NCI-H526 (cell line): ENCODE measurements at regions not wholly inside any gene's neighbourhood (a gene's known extent, or its start where the extent isn't known, plus 50 kb on each side); places are given as distances from the start of the nearest gene placed in this dataset.

ENCODE experiments used
- DNase-seq, 2 experiments: peaks; one replicate each; lab custom pipeline; 2025; lab: John Stamatoyannopoulos, UW

DNA sequence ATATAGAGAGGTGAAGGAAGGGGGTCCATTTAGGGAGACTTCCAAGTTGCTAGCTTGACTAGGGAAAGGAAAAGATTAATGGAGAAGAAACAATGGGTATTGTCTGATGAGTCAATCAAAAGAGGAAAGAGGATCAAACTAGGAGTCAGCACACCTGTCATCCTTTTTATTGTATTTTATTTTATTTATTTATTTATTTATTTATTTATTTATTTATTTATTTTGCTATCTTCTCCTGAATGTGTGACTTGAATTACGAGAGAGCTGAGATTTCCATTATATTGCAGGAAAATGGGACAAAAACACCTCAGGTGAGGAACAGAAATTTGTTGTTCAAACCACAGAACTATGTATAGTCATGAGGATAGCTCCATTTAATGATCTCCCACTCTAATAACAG is 58.9 kb downstream of the NUDT11 start:
- DNase-seq, result no peak

DNA sequence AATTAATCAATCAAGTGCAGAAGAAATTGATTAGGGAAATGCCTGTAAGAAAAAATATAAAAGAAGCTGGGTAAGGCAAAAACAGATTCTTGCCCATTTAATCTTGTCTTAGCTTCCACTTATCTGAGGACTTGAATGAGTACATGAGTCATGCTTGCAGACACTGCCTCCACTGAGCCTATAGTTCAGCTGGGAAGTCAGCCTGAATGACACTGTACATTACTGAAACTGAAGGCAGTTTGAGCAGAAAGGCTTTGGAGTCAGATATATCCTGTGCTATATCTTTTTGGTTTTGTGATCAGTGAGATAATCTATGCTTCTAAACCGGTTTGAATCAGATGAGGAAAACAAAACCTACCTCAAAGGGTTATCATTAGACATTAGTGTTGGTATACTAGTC is 61.3 kb downstream of the NUDT11 start:
- DNase-seq, result no peak

DNA sequence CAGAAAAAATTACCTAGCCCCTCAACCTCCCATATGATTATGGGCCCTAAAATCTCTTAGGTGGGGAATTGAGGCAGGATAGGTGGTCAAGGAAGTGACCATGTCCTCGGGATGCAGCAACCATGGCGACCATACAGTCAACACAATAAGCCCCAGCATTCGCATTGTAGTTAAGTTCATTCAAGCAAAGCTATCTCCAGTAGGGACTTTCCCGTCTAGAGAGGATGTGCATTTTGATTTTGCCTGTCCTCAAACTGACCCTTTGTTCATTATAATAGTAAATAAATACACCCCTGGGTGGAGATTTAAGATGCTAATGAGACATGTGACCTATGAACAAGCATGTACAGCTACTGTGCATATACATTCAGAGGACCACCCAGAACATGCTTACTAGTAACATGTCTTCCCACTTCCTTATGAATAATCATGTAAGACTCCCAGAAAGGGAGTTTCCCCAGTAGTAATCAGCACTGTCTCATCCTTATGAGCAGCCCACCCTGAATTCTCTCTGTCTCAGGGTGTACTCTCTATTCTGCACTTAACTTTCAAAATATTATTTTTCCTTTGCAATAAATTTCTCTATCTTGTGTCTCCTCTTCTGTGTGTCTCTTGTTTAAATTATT is 74.3 kb downstream of the NUDT11 start:
- DNase-seq, result no peak

DNA sequence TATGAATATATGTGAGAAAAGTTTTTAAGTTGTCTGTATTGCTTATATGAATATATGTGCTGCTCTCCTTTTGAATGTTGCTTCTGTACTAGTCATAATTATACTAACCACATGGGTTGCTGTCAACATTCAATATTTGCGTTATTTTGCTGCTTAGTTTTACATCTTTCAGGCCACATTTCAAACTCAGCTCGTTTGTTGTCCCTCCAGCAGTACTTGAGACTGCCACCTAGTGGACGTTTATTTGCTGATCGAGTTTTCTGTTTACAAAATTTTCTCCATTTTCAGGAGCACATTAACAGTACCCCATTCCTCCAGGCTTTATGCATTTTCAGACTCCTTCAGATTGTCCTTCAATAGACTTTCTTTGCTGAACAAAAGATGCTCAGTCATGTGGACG is 75.8 kb downstream of the NUDT11 start:
- DNase-seq, result peak in 1 of 2 experiments; percentile 43

DNA sequence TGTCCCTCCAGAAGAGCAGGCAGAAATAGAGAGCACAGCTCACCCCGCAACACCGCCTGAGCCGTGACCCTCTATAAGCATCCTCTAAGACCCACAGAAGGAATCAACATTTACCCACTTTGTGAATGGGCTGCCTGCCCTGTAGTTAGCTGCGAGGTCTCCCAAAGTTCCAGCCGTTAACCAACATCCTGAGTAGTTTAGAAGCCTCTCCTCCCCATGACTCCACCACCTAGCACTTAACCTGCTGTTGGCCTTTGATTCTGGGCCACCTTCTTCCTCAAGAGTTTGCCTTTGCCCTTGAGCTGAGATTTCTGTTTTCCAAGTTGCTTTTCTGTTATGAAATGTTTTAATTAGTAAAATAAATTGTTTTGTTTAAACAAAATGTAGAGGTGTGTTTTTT is 75.8 kb downstream of the NUDT10 start:
- DNase-seq, result no peak

DNA sequence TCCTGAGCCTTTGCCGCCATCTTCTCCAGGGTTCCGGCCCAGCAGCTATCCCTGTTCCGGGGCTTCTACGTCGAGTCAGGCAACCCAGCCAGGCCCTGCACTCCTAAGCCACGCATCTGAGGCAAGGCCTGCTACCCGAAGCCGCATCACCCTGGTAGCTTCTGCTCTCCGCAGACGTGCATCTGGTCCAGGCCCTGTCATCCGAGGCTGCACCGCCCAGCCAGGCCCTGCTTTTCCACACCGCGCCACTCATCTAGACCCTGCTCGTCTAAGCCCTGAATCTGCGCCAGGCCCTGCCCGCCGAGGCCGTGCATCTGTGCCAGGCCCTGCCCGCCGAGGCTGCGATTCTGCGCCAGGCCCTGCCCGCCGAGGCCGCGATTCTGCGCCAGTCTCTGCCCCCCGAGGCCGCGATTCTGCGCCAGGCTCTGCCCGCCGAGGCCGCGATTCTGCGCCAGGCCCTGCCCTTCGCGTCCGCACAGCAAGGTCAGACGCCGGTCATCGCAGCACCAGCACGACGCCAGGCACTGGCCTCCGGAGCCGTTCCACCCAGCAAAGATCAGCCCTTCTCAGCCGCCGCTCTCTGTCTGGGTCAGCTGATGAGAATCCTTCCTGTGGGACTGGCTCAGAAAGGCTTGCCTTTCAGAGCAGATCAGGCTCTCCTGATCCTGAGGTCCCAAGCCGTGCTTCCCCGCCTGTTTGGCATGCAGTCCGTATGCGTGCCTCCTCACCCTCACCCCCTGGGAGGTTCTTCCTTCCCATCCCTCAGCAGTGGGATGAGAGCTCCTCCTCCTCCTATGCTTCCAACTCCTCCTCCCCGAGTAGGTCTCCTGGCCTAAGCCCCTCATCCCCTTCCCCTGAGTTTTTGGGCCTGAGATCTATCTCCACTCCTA is 75.1 kb downstream of the NUDT10 start:
- DNase-seq, result no peak

DNA sequence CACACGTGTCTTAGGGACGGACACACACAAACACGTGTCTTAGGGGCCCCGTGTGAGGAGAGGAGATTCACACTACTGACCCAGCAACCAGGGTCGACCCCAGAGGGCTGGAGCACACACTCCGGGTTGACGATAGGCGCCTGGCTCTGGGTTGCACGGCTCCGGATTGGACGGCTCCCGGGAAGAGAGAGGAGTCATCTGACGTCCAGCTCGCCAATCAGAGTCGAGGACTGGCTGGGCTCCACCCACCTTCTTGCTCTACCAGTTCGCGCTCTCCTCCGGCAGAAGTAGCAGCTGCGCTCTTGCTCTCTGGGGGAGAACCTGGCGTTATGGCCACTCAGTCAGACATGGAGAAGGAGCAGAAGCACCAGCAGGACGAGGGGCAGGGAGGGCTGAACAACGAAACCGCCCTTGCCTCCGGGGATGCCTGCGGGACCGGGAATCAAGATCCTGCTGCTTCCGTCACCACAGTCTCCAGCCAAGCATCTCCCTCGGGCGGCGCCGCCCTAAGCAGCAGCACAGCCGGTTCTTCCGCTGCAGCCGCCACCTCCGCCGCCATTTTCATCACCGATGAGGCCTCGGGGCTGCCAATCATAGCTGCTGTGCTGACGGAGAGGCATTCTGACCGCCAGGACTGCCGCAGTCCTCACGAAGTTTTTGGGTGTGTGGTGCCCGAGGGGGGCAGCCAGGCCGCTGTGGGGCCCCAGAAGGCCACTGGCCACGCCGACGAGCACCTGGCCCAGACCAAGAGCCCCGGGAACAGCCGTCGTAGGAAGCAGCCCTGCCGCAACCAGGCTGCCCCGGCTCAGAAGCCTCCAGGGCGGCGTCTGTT is 74.3 kb downstream of the NUDT10 start:
- no peak for DNase-seq

DNA sequence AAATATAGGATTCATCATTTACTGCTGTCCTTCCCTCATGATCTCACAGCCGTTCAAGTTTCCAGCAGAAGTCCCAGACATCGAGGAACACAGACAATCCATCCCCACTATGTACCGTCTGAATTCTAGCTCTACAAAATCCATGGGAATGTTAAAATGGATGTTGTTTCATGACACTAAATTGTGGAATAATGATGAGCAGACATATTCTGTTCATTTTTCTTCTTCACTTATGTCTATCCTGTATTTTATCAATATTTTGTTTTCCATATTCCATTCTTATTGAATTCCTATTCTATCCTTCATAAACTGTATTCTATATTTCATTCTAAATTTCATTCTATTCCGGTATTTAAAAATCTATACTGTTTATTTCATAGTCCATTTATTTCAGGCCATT is 71.8 kb downstream of the NUDT10 start:
- DNase-seq, result no peak

DNA sequence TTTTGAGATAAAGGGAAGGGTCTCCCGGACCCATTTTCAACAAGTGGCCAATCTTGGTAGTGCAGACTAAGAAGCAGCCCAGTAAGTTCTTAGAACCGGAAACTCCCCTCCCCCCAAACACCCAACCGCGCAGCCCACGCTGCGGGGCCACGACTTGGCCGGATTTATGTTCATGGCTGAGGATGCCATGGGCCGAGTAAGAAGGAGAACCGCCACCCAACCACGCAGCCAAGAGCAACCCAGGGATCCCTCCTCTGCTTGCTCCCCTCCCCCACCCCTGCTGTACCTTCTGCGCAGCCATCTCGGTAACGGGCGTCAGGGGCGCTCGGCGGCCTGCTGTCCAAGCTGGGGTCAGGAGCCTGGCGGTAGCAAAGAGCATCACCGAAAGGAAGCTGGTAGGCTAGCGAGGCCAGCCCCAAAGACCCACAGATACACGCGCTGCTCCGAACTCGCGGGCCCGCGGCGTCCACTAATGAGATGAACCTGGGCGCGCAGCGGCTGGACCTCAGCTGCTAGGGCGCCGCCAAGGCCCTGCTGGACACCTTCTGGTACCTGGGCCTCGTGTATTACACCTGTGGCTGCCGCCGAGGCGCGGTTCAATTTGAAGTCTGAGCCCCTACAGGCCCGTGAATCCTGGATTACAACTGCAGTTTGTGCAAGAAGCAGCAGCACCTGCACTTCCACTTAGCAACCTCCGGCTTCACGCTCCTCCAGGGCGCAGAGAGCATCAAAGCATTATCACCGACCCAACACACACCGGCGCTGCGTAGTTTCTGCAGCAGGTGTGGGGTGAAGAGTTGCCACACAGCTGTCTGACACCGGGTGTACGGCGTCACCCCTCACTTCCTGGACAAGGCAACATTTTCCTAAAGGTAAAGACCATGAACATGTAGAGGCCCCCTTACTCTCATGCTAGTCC is 63.4 kb downstream of the NUDT10 start:
- peak; percentile 15 to 67 for DNase-seq

DNA sequence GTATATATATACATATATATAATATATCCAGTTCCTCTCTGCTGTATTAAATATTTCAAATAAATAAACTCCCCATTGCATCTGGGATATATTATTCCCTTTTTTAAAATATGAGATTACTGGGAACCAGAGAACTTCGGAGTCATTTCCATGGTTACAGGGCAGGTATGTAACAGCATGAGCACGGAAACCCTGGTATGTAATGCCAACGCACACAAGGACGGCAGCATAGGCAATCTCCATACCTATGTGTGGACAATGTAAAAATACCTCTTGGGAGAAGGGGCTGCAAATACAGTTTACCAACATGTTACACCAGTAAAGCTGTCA is 62.8 kb downstream of the NUDT10 start:
- DNase-seq, result no peak
